NCI-H526 (cell line): ENCODE measurements at regions not wholly inside any gene's neighbourhood (a gene's known extent, or its start where the extent isn't known, plus 50 kb on each side); places are given as distances from the start of the nearest gene placed in this dataset.
"Not testable (repeated sequence)": the region's sequence is repeated elsewhere in the genome, so short reads cannot be mapped to it uniquely, and the experiment has no call there.

ENCODE experiments used
- DNase-seq, 2 experiments: peaks; one replicate each; lab custom pipeline; 2025; lab: John Stamatoyannopoulos, UW

DNA sequence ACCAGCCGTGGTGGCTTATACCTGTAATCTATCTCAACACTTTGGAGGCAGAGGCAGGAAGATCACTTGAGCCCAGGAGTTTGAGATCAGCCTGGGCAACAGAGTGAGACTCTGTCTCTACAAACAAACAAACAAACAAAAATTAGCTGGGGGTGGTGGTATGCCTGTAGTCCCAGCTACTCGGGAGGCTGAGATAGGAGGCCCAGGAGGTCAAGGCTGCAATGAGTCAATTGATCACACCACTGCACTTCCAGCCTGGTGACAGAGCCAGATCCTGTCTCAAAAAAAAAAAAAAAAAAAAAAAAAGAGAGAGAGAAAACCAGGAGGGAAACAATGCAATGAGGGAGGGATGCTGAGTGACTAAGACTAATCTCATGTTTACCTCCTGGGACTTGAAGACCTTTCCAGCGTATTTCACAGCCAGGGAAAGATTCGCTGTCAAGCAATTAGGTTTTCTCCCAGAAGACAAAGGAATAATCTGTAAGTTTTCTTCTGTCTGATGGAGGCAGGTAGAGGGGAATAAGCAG is 51.1 kb upstream of the MIER3 start:
- no peak for DNase-seq

DNA sequence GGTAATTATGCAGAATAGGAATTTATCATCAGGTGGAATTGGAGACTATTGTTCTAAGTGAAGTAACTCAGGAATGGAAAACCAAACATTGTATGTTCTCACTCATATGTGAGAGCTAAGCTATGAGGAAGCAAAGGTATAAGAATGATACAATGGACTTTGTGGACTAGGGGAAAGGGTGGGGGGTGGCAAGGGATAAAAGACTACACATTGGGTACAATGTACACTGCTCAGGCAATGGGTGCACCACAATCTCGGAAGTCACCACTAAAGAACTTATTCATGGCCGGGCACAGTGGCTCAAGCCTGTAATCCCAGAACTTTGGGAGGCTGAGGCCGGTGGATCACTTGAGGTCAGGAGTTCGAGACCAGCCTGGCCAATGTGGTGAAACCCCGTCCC is 51.6 kb upstream of the MIER3 start:
- DNase-seq: not testable (repeated sequence)

- DNase-seq: no peak
These were observed 52.9 kb upstream of the MIER3 start for GRCh38 chr5:57004800-57005199.

DNA sequence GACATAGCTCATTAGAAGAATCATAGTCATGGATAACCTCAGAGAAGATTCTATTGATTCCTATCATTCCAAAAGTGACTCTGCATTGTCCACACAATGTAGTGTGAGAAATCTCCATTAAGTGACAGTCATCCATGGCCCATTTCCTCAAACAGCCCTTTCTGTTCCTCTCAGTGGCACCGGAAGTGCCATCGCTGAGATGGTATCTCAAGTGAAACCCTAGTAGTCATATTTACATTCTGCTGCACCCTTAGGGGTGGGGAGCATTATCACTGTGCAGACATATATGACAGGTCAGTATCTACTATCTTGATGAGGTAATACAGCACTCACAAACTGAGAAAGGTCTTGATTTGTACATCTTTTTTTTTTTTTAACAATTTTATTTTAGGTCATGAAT is 55.4 kb upstream of the MIER3 start:
- DNase-seq: no peak

DNA sequence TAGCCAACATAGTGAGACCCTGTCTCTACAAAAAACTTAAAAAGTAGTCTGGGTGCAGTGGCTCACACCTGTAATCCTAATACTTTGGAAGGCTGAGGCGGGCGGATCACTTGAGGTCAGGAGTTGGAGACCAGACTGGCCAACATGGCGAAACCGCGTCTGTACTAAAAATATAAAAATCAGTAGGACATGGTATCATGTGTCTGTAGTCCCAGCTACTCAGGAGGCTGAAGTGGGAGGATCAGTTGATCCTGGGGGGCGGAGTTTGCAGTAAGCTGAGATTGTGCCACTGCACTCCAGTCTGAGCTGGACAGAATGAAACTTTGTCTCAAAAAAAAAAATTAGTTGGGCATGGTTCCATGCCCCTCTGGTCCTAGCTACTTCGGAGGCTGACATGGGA is 57.9 kb upstream of the MIER3 start:
- DNase-seq: no peak

GRCh38 chr5:57010786-57011185 is 58.9 kb upstream of the MIER3 start:
- no peak for DNase-seq

GRCh38 chr5:57012511-57012910 is 60.6 kb upstream of the MIER3 start:
- no peak for DNase-seq

GRCh38 chr5:57025961-57026360 is 74.0 kb upstream of the MIER3 start:
- DNase-seq: no peak

- no peak for DNase-seq
These were observed 76.2 kb upstream of the MIER3 start for GRCh38 chr5:57028161-57028560.

DNA sequence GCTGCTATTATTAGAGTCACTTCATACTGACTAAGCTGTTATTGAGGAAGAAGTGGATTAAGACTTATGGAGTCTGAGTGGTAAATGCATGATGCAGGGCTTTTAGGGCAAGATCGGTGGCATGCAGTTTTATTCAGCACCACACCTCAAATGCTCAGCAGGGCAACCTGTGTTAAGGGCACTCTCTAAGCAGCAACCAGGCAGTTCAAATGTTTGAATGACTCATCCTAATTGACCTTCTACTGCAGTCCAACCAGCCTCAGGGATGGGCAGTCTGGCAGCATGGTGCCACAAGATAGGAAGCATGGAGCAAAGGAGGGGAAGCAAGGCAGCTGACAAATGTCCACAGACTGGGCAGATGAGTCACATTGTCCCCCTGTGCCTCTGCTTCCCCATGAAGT is 80.2 kb upstream of the MIER3 start:
- DNase-seq: no peak

- DNase-seq: no peak
These were observed 81.2 kb upstream of the MIER3 start for GRCh38 chr5:57033103-57033502.

- DNase-seq: no peak
These were observed 81.6 kb upstream of the MIER3 start for GRCh38 chr5:57033503-57033902.

GRCh38 chr5:57034201-57034916 is 82.4 kb upstream of the MIER3 start:
- DNase-seq: peak in 1 of 2 experiments; percentile 4

GRCh38 chr5:57035955-57036354 is 84.0 kb upstream of the MIER3 start:
- no peak for DNase-seq

DNA sequence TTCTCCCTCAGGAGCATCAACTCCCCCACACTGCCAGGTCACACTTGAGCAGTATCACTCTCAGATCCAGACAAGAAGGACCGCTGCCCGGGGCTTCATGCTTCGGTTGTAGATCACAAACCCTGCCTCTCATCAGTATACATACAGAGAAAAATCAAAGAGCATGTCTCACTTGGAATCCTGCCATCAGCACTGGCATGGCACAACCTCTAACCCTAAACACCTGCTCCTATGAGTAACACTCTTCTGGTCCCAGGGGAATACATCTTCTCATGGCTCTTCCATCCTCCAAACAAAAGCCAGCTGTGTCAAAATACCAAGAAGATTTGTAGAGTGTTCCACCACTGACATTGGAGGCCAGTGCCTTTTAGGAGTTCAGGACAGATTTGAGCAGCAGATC is 84.8 kb upstream of the MIER3 start:
- DNase-seq: no peak

DNA sequence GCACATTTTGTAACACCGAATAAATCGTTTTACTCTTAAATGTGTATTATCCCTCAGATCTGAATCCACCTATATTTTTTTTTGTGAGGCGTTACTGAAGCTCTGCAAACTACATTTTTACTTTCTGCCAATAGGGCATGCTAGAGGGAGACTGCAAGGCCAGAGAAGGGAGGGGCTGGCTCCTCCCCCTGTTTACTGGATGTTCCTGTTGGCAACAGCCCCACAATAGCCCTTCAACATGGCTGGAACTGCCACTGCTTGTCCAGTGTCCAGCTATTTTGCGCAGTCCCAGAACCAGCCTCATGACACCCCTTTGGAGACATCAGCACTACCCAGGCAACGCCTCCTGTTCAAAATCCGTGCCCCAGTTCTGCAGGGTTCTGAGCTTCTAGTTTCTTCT is 85.4 kb upstream of the MIER3 start:
- DNase-seq: no peak

GRCh38 chr5:57041570-57041969 is 89.6 kb upstream of the MIER3 start:
- no peak for DNase-seq

GRCh38 chr5:57042524-57042931 is 90.6 kb upstream of the MIER3 start:
- no peak for DNase-seq

GRCh38 chr5:57054135-57054534 is 102.2 kb upstream of the MIER3 start:
- no peak for DNase-seq

DNA sequence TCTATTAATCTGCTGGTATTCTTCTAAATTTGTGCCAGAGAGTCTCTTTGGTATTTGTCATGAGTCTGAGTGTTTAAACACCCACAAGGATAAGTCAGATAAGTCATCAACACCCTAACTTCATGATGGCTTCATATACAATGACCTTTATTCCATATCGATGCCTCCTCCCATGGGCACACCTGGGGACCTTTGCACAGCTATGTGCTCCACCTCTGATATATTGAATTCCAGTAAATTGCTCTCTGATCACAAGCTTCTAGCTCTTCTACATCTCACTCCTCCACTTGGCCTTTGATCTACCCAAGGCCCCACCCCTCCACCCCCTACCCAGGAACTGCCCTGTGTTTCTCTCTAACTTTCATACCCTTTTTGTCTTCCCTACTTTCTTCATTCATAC is 102.7 kb upstream of the MIER3 start:
- DNase-seq: no peak

- no peak for DNase-seq
These were observed 103.8 kb upstream of the MIER3 start for GRCh38 chr5:57055731-57056130.

DNA sequence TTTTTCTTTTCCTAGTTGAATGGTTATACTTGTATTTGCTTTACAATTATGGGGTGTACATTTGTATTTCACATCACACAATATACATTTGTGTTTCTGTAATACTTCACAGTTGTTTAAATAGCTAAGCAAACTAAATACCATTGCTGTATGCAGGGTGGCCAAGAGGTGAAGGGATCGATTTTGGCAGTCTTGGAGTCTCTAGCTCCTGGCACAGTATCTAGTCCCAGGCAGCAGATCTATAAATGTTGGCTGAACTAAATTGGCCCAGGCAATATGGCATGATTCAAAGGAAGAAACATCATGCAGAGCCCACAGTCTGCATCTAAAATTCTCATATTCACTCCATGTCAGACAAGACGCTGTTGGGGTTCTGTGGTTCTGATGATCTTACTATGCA is 110.1 kb upstream of the GPBP1 start:
- no peak for DNase-seq

- DNase-seq: no peak
These were observed 106.8 kb upstream of the GPBP1 start for GRCh38 chr5:57066924-57067596.

DNA sequence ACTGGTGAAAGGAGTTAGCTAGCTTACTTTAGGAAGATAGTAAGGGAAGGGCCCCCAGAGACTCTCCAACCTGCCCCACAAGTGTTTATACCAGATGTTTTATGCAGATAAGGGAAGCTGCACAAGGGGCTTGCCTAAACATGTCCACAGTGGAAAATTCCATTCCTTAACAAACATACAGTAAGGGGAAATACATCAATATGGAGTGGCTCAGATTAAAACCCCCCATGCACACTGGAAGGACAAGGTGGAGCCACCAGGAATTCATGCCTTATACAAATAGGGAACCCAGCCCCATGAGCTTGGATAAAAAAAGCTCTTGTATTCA is 106.3 kb upstream of the GPBP1 start:
- peak; percentile 24 to 31 for DNase-seq
